ENCODE measurements at regions not wholly inside any gene's neighbourhood (a gene's known extent, or its start where the extent isn't known, plus 50 kb on each side); places are given as distances from the start of the nearest gene placed in this dataset.

DNA sequence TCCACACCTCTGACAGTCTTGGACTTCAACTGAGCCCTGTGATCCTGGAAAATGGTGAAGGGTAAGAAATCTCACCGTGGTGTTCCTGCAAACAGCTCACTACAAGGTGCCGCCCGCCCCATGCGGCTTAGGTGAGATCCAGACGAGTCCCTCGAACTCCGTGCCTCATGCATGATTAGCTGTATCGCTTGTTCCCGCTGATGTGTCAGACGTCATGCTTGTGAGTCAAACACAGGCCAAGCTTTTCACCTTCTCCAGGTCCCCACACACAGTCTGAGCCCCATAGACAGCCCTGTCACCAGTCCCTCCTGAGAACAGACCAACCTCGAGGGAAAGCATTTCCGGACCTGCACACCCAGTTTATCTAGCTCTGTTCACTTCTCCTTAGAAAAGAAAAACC, 740.5 kb downstream of the GALR1 start:
- no peak for TF ChIP-seq ELF4 (IDR thresholded peaks at IDR 0.05)
- TF ChIP-seq HDGF (IDR thresholded peaks at IDR 0.05; ENCODE audit: borderline replicate concordance), result no peak
- ChIA-PET CTCF (no interaction called here), POLR2A (no interaction called here)
- DNase-seq (ENCODE audit: extremely low spot score), result no peak

DNA sequence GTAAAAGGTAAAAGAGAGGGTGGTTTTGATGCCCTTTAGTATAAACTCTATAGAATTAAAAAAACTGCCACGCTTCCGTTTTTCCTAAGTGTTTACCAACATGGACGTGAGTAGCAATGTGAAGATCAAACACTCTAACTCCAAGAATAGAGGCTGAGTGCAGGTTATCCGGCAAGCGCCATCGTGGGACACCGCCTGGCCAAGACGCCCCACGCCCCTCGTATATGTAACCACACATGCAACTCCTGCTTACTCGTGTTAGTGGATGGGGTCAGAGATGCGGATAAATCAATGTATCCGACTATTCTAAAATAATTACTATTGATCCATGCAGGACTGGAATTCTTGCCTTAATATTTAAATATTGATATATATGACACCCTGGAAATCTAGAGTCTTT, 741.3 kb downstream of the GALR1 start:
- TF ChIP-seq ZNF384 (IDR thresholded peaks at IDR 0.05) (no peak), SUZ12 (IDR thresholded peaks at IDR 0.05) (no peak), FOXA1 (IDR thresholded peaks at IDR 0.05) (no peak), L3MBTL2 (conservative IDR thresholded peaks at IDR 0.05) (no peak)
- TF ChIP-seq, protein P1, sequence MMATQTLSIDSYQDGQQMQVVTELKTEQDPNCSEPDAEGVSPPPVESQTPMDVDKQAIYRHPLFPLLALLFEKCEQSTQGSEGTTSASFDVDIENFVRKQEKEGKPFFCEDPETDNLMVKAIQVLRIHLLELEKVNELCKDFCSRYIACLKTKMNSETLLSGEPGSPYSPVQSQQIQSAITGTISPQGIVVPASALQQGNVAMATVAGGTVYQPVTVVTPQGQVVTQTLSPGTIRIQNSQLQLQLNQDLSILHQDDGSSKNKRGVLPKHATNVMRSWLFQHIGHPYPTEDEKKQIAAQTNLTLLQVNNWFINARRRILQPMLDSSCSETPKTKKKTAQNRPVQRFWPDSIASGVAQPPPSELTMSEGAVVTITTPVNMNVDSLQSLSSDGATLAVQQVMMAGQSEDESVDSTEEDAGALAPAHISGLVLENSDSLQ (IDR thresholded peaks at IDR 0.05), result no peak
- ChIA-PET POLR2A (no interaction called here), CTCF (no interaction called here)
- no peak for DNase-seq (ENCODE audit: extremely low spot score)

DNA sequence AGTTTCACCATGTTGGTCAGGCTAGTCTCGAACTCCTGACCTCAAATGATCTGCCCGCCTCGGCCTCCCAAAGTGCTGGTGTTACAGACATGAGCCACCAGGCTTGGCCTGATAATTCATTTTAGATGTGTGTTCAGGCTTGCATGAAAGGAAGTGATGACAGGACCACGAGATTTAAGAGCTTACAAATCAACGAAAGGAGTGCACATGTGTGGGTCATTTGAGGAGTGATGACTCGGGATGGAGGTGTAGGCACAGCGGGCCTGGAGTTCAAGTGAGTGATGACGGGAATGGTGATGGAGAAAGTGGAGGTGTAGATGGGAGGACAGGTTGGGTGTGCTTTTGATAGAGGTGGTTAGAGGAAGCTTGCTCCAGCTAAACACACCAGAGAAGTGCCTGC, 742.4 kb downstream of the GALR1 start:
- TF ChIP-seq ZNF384 (IDR thresholded peaks at IDR 0.05), result no peak
- TF ChIP-seq HDGF (IDR thresholded peaks at IDR 0.05; ENCODE audit: borderline replicate concordance), result no peak
- TF ChIP-seq NFRKB (IDR thresholded peaks at IDR 0.05), result no peak
- TF ChIP-seq FOXM1 (IDR thresholded peaks at IDR 0.05; ENCODE audit: borderline replicate concordance), result no peak
- no peak for TF ChIP-seq CTBP1 (IDR thresholded peaks at IDR 0.05; ENCODE audit: borderline replicate concordance)
- TF ChIP-seq, protein P1 (IDR thresholded peaks at IDR 0.05), result no peak
- no peak for TF ChIP-seq TARDBP (IDR thresholded peaks at IDR 0.05)
- TF ChIP-seq FOXA1 (IDR thresholded peaks at IDR 0.05), result no peak
- no peak for TF ChIP-seq LEF1 (IDR thresholded peaks at IDR 0.05; ENCODE audit: borderline replicate concordance)
- TF ChIP-seq SP1 (IDR thresholded peaks at IDR 0.05), result no peak
- no peak for TF ChIP-seq ARNT (IDR thresholded peaks at IDR 0.05)
- TF ChIP-seq BHLHE40 (IDR thresholded peaks at IDR 0.05; ENCODE audit: borderline replicate concordance), result no peak
- TF ChIP-seq SUZ12 (IDR thresholded peaks at IDR 0.05), result no peak
- TF ChIP-seq ELF4 (IDR thresholded peaks at IDR 0.05), result no peak
- TF ChIP-seq L3MBTL2 (conservative IDR thresholded peaks at IDR 0.05), result no peak
- no peak for TF ChIP-seq FOXK2 (IDR thresholded peaks at IDR 0.05)
- POLR2A ChIA-PET, result no interaction called here
- CTCF ChIA-PET, result no interaction called here
- no peak for DNase-seq (ENCODE audit: extremely low spot score)

DNA sequence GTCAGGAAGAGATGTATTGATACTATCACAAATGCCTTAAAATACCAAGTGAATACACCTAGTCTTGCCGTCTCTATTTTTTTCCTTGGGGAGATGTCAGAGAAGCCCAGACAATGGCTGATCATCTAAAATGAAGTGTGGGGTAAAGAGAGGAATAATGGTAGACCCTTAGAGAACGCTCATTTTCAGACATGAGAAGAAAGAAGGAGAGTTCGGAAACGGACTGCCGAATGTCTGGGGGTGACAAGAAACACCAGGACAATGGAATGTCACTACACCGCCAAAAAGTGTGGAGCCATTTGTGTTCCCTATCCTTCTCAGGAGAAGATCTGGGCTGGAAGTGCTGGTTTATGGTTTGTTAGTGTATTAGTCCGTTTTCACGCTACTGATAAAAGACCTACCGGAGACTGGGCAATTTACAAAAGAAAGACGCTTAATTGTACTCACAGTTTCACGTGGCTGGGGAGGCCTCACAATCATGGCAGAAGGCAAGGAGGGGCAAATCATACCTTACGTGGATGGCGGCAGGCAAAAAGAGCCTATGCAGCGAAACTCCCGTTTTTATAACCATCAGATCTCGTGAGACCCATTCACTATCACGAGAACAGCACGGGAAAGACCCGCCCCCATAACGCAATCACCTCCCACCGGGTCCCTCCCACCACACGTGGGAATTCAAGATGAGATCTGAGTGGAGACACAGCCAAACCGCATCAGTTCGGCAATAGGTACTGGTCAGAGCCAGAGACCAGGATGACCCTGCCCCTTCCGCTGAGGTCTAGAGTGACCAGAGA, 743.7 kb downstream of the GALR1 start:
- TF ChIP-seq, protein P1 (IDR thresholded peaks at IDR 0.05), result no peak
- TF ChIP-seq L3MBTL2 (conservative IDR thresholded peaks at IDR 0.05), result no peak
- TF ChIP-seq TARDBP (IDR thresholded peaks at IDR 0.05), result no peak
- no peak for TF ChIP-seq FOXA1 (IDR thresholded peaks at IDR 0.05)
- TF ChIP-seq HDGF (IDR thresholded peaks at IDR 0.05; ENCODE audit: borderline replicate concordance), result no peak
- no peak for TF ChIP-seq CTBP1 (IDR thresholded peaks at IDR 0.05; ENCODE audit: borderline replicate concordance)
- no peak for TF ChIP-seq LEF1 (IDR thresholded peaks at IDR 0.05; ENCODE audit: borderline replicate concordance)
- no peak for TF ChIP-seq ELF4 (IDR thresholded peaks at IDR 0.05)
- no peak for TF ChIP-seq FOXM1 (IDR thresholded peaks at IDR 0.05; ENCODE audit: borderline replicate concordance)
- no peak for TF ChIP-seq ARNT (IDR thresholded peaks at IDR 0.05)
- no peak for TF ChIP-seq NFRKB (IDR thresholded peaks at IDR 0.05)
- no peak for TF ChIP-seq SUZ12 (IDR thresholded peaks at IDR 0.05)
- no peak for TF ChIP-seq BHLHE40 (IDR thresholded peaks at IDR 0.05; ENCODE audit: borderline replicate concordance)
- no peak for TF ChIP-seq SP1 (IDR thresholded peaks at IDR 0.05)
- TF ChIP-seq FOXK2 (IDR thresholded peaks at IDR 0.05), result no peak
- TF ChIP-seq ZNF384 (IDR thresholded peaks at IDR 0.05), result no peak
- ChIA-PET POLR2A (no interaction called here), CTCF (no interaction called here)
- DNase-seq (ENCODE audit: extremely low spot score), result no peak

DNA sequence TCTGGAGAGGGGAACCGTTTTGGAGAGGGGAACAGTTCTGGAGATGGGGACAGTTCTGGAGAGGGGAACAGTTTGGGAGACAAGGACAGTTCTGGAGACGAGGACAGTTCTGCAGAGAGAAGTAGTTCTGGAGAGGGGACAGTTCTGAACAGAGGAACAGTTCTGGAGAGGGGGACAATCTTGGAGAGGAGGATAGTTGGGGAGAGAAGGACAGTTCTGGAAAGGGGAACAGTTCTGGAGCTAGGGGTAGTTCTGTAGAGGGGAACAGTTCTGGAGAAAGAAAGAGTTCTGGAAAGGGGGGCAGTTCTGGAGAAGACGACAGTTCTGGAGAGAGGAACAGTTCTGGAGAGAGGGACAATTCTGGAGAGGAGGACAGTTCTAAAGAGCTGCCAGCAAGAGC, 745.9 kb downstream of the GALR1 start:
- TF ChIP-seq CTBP1 (IDR thresholded peaks at IDR 0.05; ENCODE audit: borderline replicate concordance) (no peak), FOXK2 (IDR thresholded peaks at IDR 0.05) (no peak), SUZ12 (IDR thresholded peaks at IDR 0.05) (no peak), BHLHE40 (IDR thresholded peaks at IDR 0.05; ENCODE audit: borderline replicate concordance) (no peak), LEF1 (IDR thresholded peaks at IDR 0.05; ENCODE audit: borderline replicate concordance) (no peak), ZNF384 (IDR thresholded peaks at IDR 0.05) (no peak), TARDBP (IDR thresholded peaks at IDR 0.05) (no peak), L3MBTL2 (conservative IDR thresholded peaks at IDR 0.05) (no peak)
- TF ChIP-seq, protein P1 (IDR thresholded peaks at IDR 0.05), result no peak
- ChIA-PET POLR2A (no interaction called here), CTCF (no interaction called here)
- no peak for DNase-seq (ENCODE audit: extremely low spot score)

DNA sequence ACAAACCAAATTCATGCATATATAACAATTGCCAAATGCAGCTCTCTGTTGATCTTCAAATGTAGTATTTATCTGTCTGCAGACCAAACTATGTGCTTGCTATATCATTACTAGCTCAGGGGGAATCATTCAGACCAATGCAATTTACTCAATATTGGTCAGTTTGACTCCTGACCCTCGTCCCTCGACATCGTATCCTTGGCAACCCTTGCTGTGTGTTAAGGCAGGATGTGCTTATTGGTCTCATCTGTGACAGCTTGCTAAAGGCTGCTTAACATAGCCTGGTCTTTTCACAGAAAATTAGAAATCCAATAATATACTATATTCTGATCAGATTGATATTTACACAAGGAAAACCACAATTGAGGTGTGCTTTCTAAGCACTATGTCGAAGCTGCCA, 747.1 kb downstream of the GALR1 start:
- CTCF ChIA-PET, result no interaction called here
- DNase-seq (ENCODE audit: extremely low spot score), result no peak
- POLR2A ChIA-PET, result no interaction called here

More for the DNA sequence above, 747.1 kb downstream of the GALR1 start:
- no peak for TF ChIP-seq ELF4 (IDR thresholded peaks at IDR 0.05)
- TF ChIP-seq FOXM1 (IDR thresholded peaks at IDR 0.05; ENCODE audit: borderline replicate concordance), result no peak
